HEK293 (cell line): ENCODE measurements at regions not wholly inside any gene's neighbourhood (a gene's known extent, or its start where the extent isn't known, plus 50 kb on each side); places are given as distances from the start of the nearest gene placed in this dataset.

Experiments
- ATF2 ChIP-seq: fragments of 450-650 bp; formaldehyde crosslinking; IDR thresholded peaks from 2 replicates; pipeline ENCODE4 v1.5.1; 2016; ENCODE audit warnings: missing biosample characterization, missing genetic modification characterization, low read depth
- CTCF ChIP-seq: fragments of 450-650 bp; formaldehyde crosslinking; IDR thresholded peaks from 2 replicates; pipeline ENCODE4 v1.5.1; 2016; ENCODE audit warnings: missing biosample characterization, missing genetic modification characterization
- SP2 ChIP-seq: fragments of 450-650 bp; formaldehyde crosslinking; IDR thresholded peaks from 2 replicates; pipeline ENCODE4 v1.5.1; 2016; ENCODE audit warnings: missing biosample characterization, missing genetic modification characterization
- ZBTB49 ChIP-seq: fragments of 450-650 bp; formaldehyde crosslinking; IDR thresholded peaks from 2 replicates; pipeline ENCODE4 v1.5.1; 2016; ENCODE audit warnings: missing biosample characterization, missing genetic modification characterization, low read depth
- ZNF146 ChIP-seq: fragments of 450-650 bp; formaldehyde crosslinking; IDR thresholded peaks from 2 replicates; pipeline ENCODE4 v1.5.1; 2016; ENCODE audit warnings: missing biosample characterization, missing genetic modification characterization

GRCh38 chr2:116953-117352 lies 70.6 kb upstream of the FAM110C start:
- no peak for TF ChIP-seq ZBTB49 (tag by site-specific recombination)
- TF ChIP-seq CTCF (tag by site-specific recombination) = no peak
- no peak for TF ChIP-seq ZNF146 (tag by site-specific recombination)
- TF ChIP-seq ATF2 = no peak
- TF ChIP-seq SP2 (tag by site-specific recombination) = no peak
